ENCODE measurements at regions not wholly inside any gene's neighbourhood (a gene's known extent, or its start where the extent isn't known, plus 50 kb on each side); places are given as distances from the start of the nearest gene placed in this dataset.

DNA sequence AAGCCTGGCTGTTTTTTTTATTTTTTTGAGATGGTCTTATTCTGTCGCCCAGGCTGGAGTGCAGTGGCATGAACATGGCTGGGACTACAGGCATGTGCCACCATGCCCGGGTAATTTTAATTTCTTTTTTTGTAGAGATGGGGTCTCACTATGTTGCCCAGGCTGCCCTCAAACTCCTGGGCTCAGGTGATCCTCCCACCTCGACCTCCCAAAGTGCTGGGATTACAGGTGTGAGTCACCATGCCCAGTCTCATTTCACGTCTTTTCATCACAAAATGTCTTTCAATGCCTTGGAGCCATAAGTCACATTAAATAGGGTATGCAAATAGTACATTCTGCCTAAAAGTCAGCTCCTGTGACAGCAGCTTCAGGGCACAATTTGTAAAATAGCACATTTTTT lies 52.8 kb downstream of the SOX2 start:
- no peak for DNase-seq (ENCODE audit: low read depth in 2 of 2)

DNA sequence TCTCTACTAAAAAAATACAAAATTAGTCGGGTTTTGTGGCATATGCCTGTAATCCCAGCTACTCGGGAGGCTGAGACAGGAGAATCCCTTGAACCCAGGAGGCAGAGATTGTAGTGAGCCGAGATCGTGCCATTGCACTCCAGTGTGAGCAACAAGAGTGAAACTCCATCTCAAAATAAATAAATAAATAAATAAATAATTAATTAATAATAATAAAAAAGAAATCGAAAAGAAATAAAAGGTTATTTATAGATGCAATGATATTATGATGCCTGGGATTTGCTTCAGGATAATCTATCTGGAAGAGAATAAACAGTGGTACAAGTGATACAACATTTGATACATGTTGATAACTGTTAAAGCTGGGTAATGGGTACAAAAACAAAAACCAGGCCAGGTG lies 58.6 kb downstream of the SOX2 start:
- DNase-seq (ENCODE audit: low read depth in 2 of 2) = no peak

DNA sequence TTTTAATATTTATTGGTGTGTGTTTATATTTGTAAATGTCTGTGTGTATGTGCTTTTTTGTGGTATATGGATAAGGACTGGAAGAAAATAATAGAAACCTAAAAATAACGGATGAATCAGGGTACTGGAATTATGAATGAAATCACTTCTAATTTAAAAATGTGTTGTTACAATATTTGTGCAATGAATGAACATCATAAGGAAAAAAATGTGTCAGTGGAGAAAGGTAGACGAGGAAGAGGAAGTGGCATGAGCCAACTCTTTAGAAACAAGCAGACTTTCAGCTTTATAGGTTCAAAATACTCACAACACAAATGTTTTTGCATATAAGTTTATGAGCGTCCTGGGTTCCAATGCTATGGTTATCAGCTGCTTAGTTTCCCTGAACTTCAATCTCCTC lies 59.4 kb downstream of the SOX2 start:
- no peak for DNase-seq (ENCODE audit: low read depth in 2 of 2)

DNA sequence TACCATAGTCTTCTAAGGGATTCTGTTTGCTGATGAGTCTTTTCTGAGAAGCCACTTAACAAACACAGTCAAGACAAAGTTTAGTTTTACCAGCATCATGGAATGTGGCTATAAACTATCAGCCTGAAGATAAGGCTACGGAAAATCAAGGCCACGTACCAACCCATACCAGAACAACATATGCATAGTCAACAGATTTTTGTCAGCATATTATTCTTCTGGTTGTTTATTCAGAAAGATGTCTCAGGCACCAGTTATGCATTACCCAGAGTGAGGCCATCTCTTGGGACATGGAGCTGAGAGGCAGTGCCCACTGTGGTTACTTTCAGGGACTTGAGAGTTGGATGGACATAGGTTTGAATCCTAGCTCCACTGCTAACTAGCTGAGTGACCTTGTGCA lies 60.4 kb downstream of the SOX2 start:
- DNase-seq (ENCODE audit: low read depth in 2 of 2) = no peak

DNA sequence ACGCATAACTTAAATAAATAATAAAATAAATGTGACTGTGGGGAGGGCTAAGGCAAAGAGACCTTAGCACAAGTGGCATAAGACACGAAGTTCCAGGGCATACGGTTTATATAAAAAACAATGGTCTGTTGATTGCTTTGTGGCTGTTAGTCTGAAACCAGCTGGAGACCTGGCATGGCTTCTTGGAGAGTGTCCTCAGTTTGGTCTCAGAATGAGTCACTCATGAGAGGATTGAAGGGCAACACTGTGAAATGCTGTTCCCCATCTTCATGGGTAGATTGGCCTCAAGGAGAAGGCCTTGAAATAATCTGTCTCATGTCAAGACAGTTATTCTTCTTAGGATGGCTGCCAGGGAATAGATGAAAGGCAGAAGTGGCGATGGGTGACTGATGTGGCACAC lies 62.2 kb downstream of the SOX2 start:
- no peak for DNase-seq (ENCODE audit: low read depth in 2 of 2)

DNA sequence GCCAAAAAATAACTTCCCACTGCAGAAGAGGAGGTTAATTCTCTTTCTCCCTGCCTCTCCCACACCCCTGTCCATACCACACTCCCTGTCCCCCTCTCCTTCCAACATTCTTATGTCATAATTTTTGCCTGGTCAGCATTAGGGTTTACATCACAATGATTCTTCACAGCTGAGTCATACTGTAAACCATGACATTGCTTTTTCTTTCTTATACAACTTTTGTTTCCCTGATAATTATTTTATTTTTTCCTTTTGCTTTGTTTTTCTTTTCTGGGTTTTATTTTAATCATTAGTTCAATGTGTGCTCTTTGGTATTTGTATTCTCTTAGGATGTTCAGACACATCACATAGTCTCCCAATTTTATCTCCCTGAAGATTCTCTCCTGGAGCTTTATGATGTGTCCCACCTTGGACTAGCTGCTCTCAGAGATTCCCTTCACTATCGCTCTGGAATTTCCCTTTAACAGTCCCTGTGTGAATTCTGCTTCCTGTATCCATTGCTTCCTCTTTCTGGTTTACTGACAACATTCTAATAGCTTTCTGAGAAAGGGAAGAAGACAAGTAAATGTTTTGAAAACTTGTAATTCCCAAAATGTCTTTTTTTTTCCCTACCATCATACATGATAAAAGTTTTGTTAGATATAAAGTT lies 70.7 kb downstream of the SOX2 start:
- no peak for DNase-seq (ENCODE audit: low read depth in 2 of 2)

DNA sequence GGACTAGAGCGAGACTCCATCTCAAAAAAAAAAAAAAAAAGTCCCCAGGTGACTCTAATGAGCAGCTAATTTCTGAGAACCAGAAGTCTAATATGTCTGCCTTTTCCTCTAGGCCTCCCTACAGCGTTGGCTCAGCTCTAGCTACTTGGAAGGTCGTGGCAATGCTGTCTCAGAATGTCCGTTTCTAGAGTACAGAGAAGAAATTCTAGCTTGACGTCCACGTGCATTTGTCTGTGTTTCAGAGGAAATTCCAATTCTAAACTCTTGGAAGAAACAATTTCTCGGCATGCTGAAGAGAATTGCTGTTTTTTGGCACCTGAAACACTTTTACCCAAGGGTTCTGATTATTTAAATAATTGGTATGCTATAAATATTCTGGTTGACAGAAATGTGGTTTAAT lies 78.8 kb downstream of the SOX2 start:
- DNase-seq (ENCODE audit: low read depth in 2 of 2) = no peak

DNA sequence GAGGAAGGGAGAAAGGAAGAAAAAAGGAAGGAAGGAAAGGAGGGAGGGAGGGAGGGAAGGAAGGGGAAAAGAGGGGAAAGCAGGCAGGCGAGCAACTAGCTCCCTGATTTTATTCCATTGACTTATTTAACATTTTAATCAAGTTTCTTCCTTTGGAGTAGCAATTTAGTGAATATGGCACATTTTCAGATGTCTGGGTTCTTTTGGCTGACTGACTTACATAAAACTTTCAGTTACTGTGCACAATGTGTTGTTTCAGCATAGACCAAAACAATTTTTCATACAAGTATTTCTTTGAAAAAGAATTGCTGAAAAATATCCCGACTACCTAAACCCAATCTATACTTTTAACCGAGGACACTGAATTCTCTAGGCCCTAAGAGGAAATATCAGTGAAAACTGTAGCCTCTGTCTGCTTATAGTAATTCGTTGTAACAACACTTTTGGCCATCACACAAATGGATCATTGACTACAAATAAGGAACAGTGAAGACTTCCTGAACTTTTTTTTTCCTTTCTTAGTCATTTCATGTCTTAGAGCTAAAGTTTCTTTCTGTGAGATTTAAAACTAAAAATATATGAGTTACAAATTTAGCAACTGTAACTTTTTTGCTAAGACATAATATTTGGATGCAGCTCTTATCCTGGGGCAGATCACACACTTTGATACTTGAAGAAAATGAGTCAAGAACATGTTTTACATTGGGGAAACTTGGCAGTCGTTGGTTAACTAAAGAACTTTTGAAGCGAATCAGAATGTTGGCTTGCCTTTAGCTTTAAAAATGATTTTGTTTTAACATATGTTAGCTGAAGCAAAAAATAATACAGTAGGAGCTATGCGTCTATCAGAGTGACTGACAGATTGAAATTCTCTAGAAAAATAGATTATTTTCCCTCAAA lies 79.6 kb downstream of the SOX2 start:
- no peak for DNase-seq (ENCODE audit: low read depth in 2 of 2)

DNA sequence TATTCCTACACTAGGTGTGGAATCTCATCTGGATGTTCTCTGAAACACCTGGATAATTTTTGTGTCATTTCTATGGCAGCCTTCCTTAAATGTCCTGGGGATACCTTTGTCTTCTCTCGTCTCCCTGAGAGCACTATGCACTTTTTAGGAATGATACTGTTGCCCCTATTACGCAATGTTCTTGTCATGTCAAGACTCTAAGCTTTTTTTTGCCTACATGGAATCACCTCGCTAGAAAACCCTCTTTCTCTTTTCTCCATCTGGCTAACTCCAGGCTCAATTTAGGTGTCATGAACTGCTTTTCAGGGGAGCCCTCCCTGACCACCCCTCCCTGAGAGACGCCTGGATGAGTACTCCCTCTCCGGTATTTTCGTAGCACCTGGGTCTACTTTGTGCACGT lies 81.3 kb downstream of the SOX2 start:
- DNase-seq (ENCODE audit: low read depth in 2 of 2) = no peak

DNA sequence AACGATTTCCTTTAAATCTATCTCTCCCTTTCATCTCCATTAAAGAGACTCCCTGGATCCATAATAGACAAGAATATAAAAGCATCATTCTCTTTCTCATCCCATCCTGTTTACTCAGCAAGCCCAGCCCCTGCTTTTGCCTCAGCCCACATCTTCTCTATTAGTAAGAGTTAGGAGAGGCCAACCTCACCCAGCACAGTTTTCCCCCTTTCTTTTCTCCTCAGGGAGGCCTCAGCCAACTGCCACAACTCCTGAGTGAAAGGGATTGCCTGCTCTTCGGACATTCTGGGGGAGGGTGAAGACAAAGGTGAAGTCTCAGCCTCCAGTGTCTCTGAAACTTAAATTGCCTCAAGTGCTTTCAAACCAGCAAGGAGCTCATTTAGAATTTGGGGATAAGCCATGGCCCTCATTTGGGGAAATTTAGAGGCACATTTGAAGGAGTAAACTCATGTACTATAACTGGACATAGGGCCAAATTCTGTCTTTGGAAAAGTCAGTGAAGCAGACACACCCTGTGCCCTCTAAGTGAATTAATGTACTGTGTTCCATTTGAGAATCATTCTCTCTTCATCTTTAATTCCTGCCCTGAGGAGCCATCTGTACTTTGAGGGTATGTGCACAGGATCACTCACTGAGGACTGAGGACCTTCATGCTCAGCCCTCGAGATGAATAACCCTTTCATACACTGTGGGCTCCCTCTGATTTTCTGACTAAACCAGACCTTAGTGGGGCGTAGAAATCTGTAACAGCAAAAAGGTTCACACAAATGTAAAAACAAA lies 82.5 kb downstream of the SOX2 start:
- DNase-seq (ENCODE audit: low read depth in 2 of 2) = no peak

DNA sequence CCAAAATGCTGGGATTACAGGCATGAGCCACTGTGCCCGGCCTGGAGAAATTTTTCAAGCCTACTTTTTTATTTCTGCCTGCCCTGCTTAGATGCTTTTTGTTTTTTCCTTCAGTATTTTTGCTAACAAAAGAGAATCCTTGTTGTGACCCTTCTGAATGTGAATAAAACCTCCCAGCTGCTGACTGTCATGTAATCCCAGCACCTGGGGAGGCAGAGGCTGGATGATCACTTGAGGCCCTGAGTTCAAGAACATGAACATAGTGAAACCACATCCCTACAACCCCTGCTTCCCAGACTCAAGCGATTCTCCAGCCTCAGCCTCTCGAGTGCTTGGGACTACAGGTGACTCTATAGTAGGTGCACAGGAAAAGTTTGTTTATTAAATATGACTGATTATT lies 84.9 kb downstream of the SOX2 start:
- DNase-seq (ENCODE audit: low read depth in 2 of 2) = no peak

DNA sequence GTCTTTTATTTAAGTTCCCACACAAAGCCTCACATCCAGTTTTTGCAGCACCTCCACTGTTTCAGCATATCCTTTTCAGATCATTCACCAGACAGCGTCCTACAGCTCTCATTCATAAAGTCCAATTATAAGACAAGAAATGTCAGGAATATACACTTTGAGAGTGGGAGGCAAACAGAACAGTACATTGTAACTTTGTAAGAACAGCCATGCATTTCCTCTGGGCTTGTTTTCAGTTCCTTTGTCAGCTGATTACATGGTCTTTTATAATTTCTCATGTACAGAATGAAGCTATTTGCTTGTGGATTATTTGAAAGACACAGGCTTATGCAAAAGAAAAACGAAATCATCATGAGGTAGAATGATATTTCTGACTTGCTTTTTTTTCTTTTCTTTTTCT lies 85.7 kb downstream of the SOX2 start:
- no peak for DNase-seq (ENCODE audit: low read depth in 2 of 2)

DNA sequence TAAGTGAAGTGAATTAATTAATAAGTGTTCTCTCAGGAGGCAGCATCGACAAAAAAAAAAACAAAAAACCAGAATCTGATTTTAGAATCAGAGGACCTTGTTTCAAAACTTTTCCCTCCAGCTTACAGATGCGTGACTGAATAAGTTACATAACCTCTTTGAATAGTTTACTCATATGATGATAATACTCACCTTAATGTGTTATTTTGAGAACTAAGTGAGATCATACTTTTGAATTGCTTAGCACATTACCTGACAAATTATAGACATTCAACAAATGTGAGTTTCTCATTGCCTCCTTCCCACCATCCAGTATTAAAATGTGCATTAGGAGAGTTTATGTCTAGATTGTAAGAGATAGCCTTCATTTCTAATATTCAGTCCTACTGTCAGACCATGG lies 94.0 kb downstream of the SOX2 start:
- DNase-seq (ENCODE audit: low read depth in 2 of 2) = no peak

DNA sequence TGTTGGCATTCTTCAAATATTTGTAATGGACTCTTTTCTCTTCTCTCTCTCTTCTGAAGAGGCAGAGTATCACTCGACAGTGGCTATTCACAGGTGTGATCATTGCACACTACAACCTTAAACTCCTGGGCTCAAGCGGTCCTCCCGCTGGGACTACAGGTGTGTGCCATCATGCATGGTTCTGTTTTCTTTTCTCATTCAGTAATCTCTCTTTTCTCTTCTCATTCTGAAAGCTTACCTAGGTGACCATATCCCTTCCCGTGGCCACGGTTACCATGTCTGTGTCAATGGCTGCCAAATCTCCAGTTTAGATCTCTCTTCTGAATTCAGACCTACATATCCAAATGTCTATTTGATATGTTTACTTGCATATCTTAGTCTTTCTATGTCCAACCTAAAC lies 96.3 kb downstream of the SOX2 start:
- DNase-seq (ENCODE audit: low read depth in 2 of 2) = no peak

DNA sequence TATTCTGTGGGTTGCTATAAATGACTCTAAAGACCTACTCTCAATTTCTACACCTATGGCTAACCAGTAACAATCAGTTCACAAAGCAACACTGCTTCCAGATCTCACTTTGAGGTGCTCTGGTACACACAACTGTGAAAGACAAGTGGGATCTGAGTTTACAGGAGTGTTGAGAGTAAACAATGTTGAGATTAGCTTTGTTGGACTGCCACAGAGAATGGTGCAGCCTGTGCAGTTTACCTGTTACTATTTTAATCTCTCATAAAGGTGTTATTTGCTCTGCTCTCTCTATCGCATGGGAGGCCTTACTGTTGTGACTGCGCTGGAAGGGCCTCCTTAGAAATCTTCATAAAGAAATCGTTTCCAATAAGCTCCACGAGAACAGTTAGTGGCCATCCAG lies 112.0 kb downstream of the SOX2 start:
- DNase-seq (ENCODE audit: low read depth in 2 of 2) = no peak

DNA sequence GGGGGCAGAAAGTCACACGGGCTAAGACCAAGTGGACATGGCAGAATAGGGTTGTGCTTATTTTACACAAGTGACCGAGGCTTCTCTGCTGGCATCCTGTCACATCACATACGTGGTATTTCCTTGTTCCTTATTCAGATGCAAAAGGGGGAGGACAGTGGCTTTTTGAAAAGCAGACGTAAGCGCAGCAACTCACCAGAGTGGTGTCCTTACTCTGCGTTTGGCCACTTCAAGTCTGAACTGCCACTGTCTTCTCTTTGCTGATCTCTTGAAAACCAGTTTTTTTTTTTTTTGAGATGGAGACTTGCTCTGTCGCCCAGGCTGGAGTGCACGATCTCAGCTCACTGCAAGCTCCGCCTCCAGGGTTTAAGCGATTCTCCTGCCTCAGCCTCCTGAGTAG lies 113.2 kb downstream of the SOX2 start:
- no peak for DNase-seq (ENCODE audit: low read depth in 2 of 2)

DNA sequence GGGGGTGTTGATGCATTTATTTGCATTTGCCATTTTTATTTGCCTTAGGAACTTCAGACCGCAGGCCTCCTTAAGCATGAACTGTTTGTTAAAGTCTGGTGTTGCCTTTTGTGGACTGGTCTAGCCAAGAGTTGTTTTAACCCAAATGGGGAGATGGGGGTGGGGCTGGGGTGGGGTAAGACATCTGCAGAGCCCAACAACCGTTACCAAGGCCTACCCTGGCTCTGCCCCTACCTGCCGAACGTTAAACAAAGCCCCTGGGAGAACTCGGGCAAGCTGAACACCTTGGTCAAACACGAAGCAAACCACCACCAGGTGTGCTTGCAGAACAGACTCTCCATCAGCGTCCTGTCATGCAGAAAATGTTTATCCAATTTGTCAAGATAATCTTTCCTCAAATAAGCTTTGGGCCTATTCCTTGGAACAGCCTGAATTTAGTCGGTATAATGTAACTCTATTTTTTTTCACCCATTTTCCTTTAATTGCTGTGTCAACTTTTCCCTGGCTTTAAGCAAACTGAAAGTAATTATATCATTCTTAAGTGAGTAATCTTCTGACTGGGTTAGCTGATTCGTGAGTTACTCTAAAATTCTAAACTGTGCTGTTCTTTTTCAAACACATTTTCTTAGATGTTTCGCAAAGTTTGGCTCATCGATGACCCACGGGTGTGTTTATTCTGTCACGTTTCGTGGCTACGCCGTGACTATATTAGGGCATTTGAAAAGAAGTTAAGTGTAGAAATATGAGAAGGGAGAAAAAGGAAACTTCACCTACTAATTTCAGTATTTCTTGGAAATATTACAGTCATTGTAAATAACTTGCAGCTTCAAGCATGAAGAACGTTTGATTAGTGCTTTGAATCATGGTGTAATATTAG lies 127.6 kb downstream of the SOX2 start:
- no peak for DNase-seq (ENCODE audit: low read depth in 2 of 2)

DNA sequence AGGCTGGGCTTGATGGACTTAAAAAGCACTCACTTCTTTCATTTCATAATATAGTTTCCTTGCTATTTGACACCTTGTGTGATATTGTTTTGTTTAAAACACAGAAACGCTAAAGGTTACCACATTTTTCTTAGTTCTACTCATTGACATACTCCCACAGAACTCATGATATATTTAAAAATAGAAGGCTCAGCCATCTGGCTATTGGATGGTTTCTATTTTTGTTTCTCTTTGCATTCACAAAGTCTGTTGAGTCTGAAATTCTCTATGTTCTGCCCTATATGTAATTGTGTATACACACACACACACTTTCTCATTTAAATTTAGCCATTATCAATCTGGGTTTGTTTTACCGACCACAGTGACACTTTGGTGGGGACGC lies 128.2 kb downstream of the SOX2 start:
- no peak for DNase-seq (ENCODE audit: low read depth in 2 of 2)

DNA sequence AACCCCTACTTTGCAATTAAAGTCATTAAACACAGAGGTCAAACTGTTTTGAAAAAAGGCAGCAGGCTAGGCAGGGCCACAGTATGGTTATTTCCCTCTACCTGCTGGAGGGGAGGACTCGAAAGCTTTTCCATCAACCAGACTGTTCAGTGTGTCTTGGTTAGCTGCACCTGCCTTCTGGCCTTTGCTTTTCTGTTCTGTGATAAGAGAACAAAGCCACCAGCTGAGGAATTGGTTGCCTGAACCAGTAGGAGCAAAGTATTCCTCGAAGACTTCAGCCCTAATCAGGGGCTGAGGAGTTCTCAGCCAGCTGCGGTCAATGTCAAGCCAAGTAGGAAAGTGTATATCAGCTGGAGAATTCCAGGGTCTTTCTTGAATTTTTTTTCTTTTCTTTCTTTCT lies 132.5 kb downstream of the SOX2 start:
- no peak for DNase-seq (ENCODE audit: low read depth in 2 of 2)

DNA sequence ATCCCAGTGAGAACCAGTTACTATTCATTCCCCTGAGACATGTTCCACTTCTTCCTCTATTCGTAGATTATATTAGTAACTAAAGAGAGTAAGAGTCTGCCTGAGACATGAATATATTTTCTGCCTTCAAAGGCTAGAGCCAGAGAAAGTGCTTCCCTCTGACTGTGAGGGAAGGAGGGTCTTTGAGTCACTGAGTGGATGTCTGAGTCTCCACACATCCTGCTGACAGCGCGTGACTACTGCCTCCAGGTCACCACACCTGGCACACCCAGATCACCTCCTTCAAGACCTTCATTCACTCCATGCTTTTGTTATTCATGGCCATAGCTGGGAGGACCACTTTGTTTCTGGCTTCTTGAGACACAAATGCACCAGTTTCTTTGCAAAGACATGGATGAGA lies 135.6 kb downstream of the SOX2 start:
- no peak for DNase-seq (ENCODE audit: low read depth in 2 of 2)

DNA sequence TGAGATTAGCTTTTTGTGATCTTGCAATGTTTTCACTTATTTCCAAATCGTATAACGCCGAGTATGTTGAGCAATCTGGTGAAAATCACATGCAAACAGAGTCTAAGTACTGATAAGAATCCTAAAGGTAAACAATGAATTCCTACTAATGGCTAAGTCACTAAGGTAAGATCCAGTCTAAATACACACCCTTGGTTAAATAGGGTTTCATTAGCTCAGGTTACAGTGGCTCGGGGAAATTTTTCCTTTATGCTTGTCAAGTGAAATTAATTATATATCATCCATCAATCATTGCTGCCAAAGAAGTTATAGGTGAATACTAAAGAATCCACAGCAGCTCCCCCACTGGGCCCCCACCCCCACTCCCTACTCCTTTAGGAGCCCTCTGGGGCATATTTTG lies 139.3 kb downstream of the SOX2 start:
- DNase-seq (ENCODE audit: low read depth in 2 of 2) = no peak

DNA sequence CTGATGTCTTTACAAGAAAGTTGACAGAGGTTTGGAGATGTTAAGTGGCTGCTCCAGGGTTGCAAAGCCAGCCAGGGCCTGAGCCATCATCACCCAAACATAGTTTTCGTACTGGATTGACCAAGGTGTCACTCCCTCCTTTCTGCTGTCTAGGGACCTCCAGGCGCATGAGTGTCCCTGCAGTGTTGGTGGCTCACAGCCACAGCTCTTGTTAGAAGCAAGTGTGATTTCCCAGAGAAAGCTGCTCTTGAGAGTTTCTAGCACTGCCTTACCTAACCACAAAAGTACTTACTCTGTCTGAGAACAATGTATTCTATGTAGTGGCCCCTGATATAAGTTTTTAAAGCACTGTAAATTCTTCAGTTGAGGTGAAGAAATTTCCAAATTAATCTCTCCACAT lies 144.1 kb downstream of the SOX2 start:
- no peak for DNase-seq (ENCODE audit: low read depth in 2 of 2)
